HUES64 (cell line): ENCODE measurements at regions not wholly inside any gene's neighbourhood (a gene's known extent, or its start where the extent isn't known, plus 50 kb on each side); places are given as distances from the start of the nearest gene placed in this dataset.

Source experiments
- H3K27ac ChIP-seq: 2 replicates; pipeline ENCODE4 v1.7.0; 2013; ENCODE audit warnings: low read depth, low read length, inconsistent platforms
- H3K27me3 ChIP-seq: 2 replicates; pipeline ENCODE4 v1.6.1; 2013; ENCODE audit warnings: mild to moderate bottlenecking, low read length; ENCODE audit not compliant: insufficient read depth
- H3K36me3 ChIP-seq: 2 replicates; pipeline ENCODE4 v1.6.1; 2013; ENCODE audit warnings: mild to moderate bottlenecking, low read length; ENCODE audit not compliant: insufficient read depth
- H3K4me1 ChIP-seq: 2 replicates; pipeline ENCODE4 v1.6.1; 2013; ENCODE audit warnings: mild to moderate bottlenecking, low read length, moderate library complexity; ENCODE audit not compliant: insufficient read depth
- H3K4me3 ChIP-seq: 2 replicates; pipeline ENCODE4 v1.5.1; 2013; ENCODE audit warnings: mild to moderate bottlenecking, low read length, moderate library complexity
- H3K9ac ChIP-seq: 2 replicates; pipeline ENCODE4 v1.6.1; 2013; ENCODE audit warnings: mild to moderate bottlenecking, low read depth, low read length
- H3K9me3 ChIP-seq: 2 replicates; pipeline ENCODE4 v1.6.1; 2013; ENCODE audit warnings: low read depth, low read length; ENCODE audit not compliant: insufficient read depth
- WGBS: fragments of 150-250, 120-280 bp; methylation state at CpG from one replicate; pipeline ENCODE4 v1.1.7; 2013; ENCODE audit warnings: missing lambda C conversion rate; 5-methylcytosine and 5-hydroxymethylcytosine counted together

- no peaks in the 10 kb centered on the region for H3K4me1 ChIP-seq
- H3K4me3 ChIP-seq = no peak overlapping the region
- no peak overlapping the region for H3K9ac ChIP-seq
- H3K9me3 ChIP-seq = no peaks in the 10 kb centered on the region
- no peaks in the 10 kb centered on the region for H3K36me3 ChIP-seq
- H3K27me3 ChIP-seq = no peaks in the 10 kb centered on the region
- WGBS = 93% methylated on average over 11 of the region's 11 CpGs
- H3K27ac ChIP-seq = no peak overlapping the region
These were observed 265.4 kb upstream of the PRMT6 start for GRCh38 chr1:106791041-106791440.

- Histone ChIP-seq H3K9ac (no peak overlapping the region), H3K4me1 (no peaks in the 10 kb centered on the region), H3K4me3 (no peak overlapping the region), H3K27me3 (no peaks in the 10 kb centered on the region), H3K27ac (no peak overlapping the region), H3K36me3 (no peaks in the 10 kb centered on the region), H3K9me3 (no peaks in the 10 kb centered on the region)
- 96% methylated on average over 1 of the region's 2 CpGs for WGBS
These were observed 262.8 kb upstream of the PRMT6 start for GRCh38 chr1:106793651-106794050.

GRCh38 chr1:106798991-106799390, 257.5 kb upstream of the PRMT6 start:
- no peaks in the 10 kb centered on the region for H3K4me1 ChIP-seq
- no peak overlapping the region for H3K4me3 ChIP-seq
- no peak overlapping the region for H3K9ac ChIP-seq
- H3K27ac ChIP-seq = no peak overlapping the region
- no peaks in the 10 kb centered on the region for H3K27me3 ChIP-seq
- H3K36me3 ChIP-seq = no peaks in the 10 kb centered on the region
- WGBS = 93% methylated on average over 4 of the region's 4 CpGs
- H3K9me3 ChIP-seq = no peaks in the 10 kb centered on the region

- no peak overlapping the region for H3K9ac ChIP-seq
- H3K4me1 ChIP-seq = no peaks in the 10 kb centered on the region
- H3K27me3 ChIP-seq = no peaks in the 10 kb centered on the region
- H3K27ac ChIP-seq = no peak overlapping the region
- no peaks in the 10 kb centered on the region for H3K9me3 ChIP-seq
- no peaks in the 10 kb centered on the region for H3K36me3 ChIP-seq
- WGBS = 95% methylated on average over 1 of the region's 1 CpG
- no peak overlapping the region for H3K4me3 ChIP-seq
These were observed 254.3 kb upstream of the PRMT6 start for GRCh38 chr1:106802181-106802580.

GRCh38 chr1:106814418-106814817, 242.1 kb upstream of the PRMT6 start:
- Histone ChIP-seq H3K9ac (no peak overlapping the region), H3K27ac (no peak overlapping the region), H3K4me1 (no peaks in the 10 kb centered on the region), H3K9me3 (peaks cover 12% of the 10 kb centered on the region; the same call in 1 of the 2 replicates), H3K4me3 (no peak overlapping the region), H3K36me3 (no peaks in the 10 kb centered on the region), H3K27me3 (no peaks in the 10 kb centered on the region)
- WGBS = 90% methylated on average over 2 of the region's 2 CpGs

- Histone ChIP-seq H3K9me3 (peaks cover under 1% of the 10 kb centered on the region; the same call in 1 of the 2 replicates), H3K4me3 (no peak overlapping the region), H3K4me1 (no peaks in the 10 kb centered on the region), H3K27ac (no peak overlapping the region), H3K27me3 (no peaks in the 10 kb centered on the region), H3K9ac (no peak overlapping the region), H3K36me3 (no peaks in the 10 kb centered on the region)
- whole genome bisulfite sequencing = 83% methylated on average over 1 of the region's 1 CpG
These were observed 238.9 kb upstream of the PRMT6 start for GRCh38 chr1:106817575-106817974.

GRCh38 chr1:106831511-106831910, 225.0 kb upstream of the PRMT6 start:
- Histone ChIP-seq H3K27ac (no peak overlapping the region), H3K27me3 (no peaks in the 10 kb centered on the region), H3K36me3 (no peaks in the 10 kb centered on the region), H3K4me1 (no peaks in the 10 kb centered on the region), H3K4me3 (no peak overlapping the region), H3K9ac (no peak overlapping the region), H3K9me3 (peaks cover 3% of the 10 kb centered on the region; the same call in 1 of the 2 replicates)

GRCh38 chr1:106836708-106837107, 219.8 kb upstream of the PRMT6 start:
- Histone ChIP-seq H3K9ac (no peak overlapping the region), H3K27me3 (no peaks in the 10 kb centered on the region), H3K36me3 (no peaks in the 10 kb centered on the region), H3K4me3 (no peak overlapping the region), H3K9me3 (no peaks in the 10 kb centered on the region), H3K27ac (no peak overlapping the region), H3K4me1 (no peaks in the 10 kb centered on the region)
- no CpG with 5 or more reads among the region's 2 CpGs for WGBS

- no peak overlapping the region for H3K9ac ChIP-seq
These were observed 213.0 kb upstream of the PRMT6 start for GRCh38 chr1:106843518-106843917.

GRCh38 chr1:106846656-106847055, 209.8 kb upstream of the PRMT6 start:
- Histone ChIP-seq H3K36me3 (no peaks in the 10 kb centered on the region), H3K4me3 (no peak overlapping the region), H3K9me3 (no peaks in the 10 kb centered on the region), H3K27me3 (no peaks in the 10 kb centered on the region), H3K9ac (no peak overlapping the region), H3K27ac (no peak overlapping the region), H3K4me1 (no peaks in the 10 kb centered on the region)
- 100% methylated on average over 1 of the region's 1 CpG for WGBS

More at GRCh38 chr1:106843518-106843917, 213.0 kb upstream of the PRMT6 start:
- Histone ChIP-seq H3K9me3 (no peaks in the 10 kb centered on the region), H3K27ac (no peak overlapping the region), H3K36me3 (no peaks in the 10 kb centered on the region), H3K4me1 (no peaks in the 10 kb centered on the region), H3K27me3 (no peaks in the 10 kb centered on the region), H3K4me3 (no peak overlapping the region)
- WGBS = 87% methylated on average over 3 of the region's 4 CpGs

- Histone ChIP-seq H3K27ac (no peak overlapping the region), H3K4me1 (peaks cover 4% of the 10 kb centered on the region; the same call in 1 of the 2 replicates), H3K27me3 (no peaks in the 10 kb centered on the region), H3K4me3 (no peak overlapping the region), H3K9me3 (no peaks in the 10 kb centered on the region), H3K36me3 (no peaks in the 10 kb centered on the region), H3K9ac (no peak overlapping the region)
These were observed 195.4 kb upstream of the PRMT6 start for GRCh38 chr1:106861110-106861509.

- no peak overlapping the region for H3K27ac ChIP-seq
- H3K9ac ChIP-seq = no peak overlapping the region
- WGBS = 88% methylated on average over 1 of the region's 1 CpG
- H3K9me3 ChIP-seq = peaks cover 5% of the 10 kb centered on the region; the same call in 1 of the 2 replicates
- H3K27me3 ChIP-seq = no peaks in the 10 kb centered on the region
- no peak overlapping the region for H3K4me3 ChIP-seq
- no peaks in the 10 kb centered on the region for H3K36me3 ChIP-seq
- H3K4me1 ChIP-seq = peaks cover 4% of the 10 kb centered on the region; the same call in 1 of the 2 replicates
These were observed 187.6 kb upstream of the PRMT6 start for GRCh38 chr1:106868828-106869227.
